OCI-LY7 (cell line): ENCODE measurements at regions not wholly inside any gene's neighbourhood (a gene's known extent, or its start where the extent isn't known, plus 50 kb on each side); places are given as distances from the start of the nearest gene placed in this dataset.

Experiments
- BruUV-seq: library from RNA; stranded (reverse); fragments of 400-500 nt; replicated peaks from 2 replicates; lab custom pipeline; 2021; lab: Mats Ljungman, UMichigan
- CTCF ChIA-PET: fragments of 300-600 bp; sonication (Branson Sonifier 250); formaldehyde crosslinking; loops from one replicate; lab custom pipeline; 2022; ENCODE audit warnings: antibody characterized with exemption; ENCODE audit not compliant: unreplicated experiment; lab: Charles Lee
- POLR2A ChIA-PET: fragments of 300-600 bp; sonication (Branson Sonifier 250); formaldehyde crosslinking; loops from one replicate; lab custom pipeline; 2022; ENCODE audit warnings: antibody characterized with exemption; lab: Charles Lee
- DNase-seq: peaks from one replicate; pipeline ENCODE4 v3.0.0-alpha.2; 2015; ENCODE audit warnings: low spot score
- H2AFZ ChIP-seq: fragments of 200-600 bp; sonication (generic), shearing (Covaris generic); 2 replicates; pipeline ENCODE4 v1.6.1; 2014; ENCODE audit warnings: mild to moderate bottlenecking, antibody characterized with exemption, low read length, moderate library complexity
- H3K27ac ChIP-seq: fragments of 200-600 bp; sonication (generic); 2 replicates; pipeline ENCODE4 v1.5.1; 2014; ENCODE audit warnings: mixed run types, low read depth, mild to moderate bottlenecking, moderate library complexity, low read length, inconsistent platforms; ENCODE audit not compliant: poor library complexity, severe bottlenecking
- H3K36me3 ChIP-seq: fragments of 200-600 bp; sonication (generic); 2 replicates; pipeline ENCODE4 v1.6.1; 2014; ENCODE audit warnings: mild to moderate bottlenecking, antibody characterized with exemption, low read length, moderate library complexity, mixed read lengths; ENCODE audit not compliant: insufficient read depth
- H3K4me1 ChIP-seq: fragments of 200-600 bp; sonication (generic); 2 replicates; pipeline ENCODE4 v1.5.1; 2014; ENCODE audit warnings: mild to moderate bottlenecking, low read length; ENCODE audit not compliant: insufficient read depth, poor library complexity, severe bottlenecking
- H3K4me2 ChIP-seq: fragments of 200-600 bp; sonication (generic); 2 replicates; pipeline ENCODE4 v1.6.1; 2014; ENCODE audit warnings: mild to moderate bottlenecking, low read length
- H3K4me3 ChIP-seq: fragments of 200-600 bp; sonication (generic); 2 replicates; pipeline ENCODE4 v1.5.1; 2014; ENCODE audit warnings: mild to moderate bottlenecking, low read depth, low read length; ENCODE audit not compliant: poor library complexity, severe bottlenecking
- H3K79me2 ChIP-seq: fragments of 200-600 bp; sonication (generic); 2 replicates; pipeline ENCODE4 v1.6.1; 2016; ENCODE audit warnings: low read depth, mild to moderate bottlenecking, low read length, moderate library complexity, mixed read lengths; ENCODE audit not compliant: insufficient read depth
- H3K9me2 ChIP-seq: fragments of 200-600 bp; sonication (generic); 2 replicates; pipeline ENCODE4 v1.6.1; 2016; ENCODE audit warnings: mild to moderate bottlenecking, low read length, mixed read lengths; ENCODE audit not compliant: insufficient read depth
- H3K9me3 ChIP-seq: fragments of 200-600 bp; sonication (generic); 2 replicates; pipeline ENCODE4 v1.6.1; 2014; ENCODE audit warnings: mild to moderate bottlenecking, mixed run types, low read length, mixed read lengths
- H4K20me1 ChIP-seq: fragments of 200-600 bp; sonication (generic); 2 replicates; pipeline ENCODE4 v1.6.1; 2014; ENCODE audit warnings: mild to moderate bottlenecking, antibody characterized with exemption, low read length, moderate library complexity, mixed read lengths; ENCODE audit not compliant: insufficient read depth
- EZH2phosphoT487 ChIP-seq: fragments of 200-600 bp; sonication (generic); IDR thresholded peaks from 2 replicates; pipeline ENCODE4 v1.6.1; 2018; ENCODE audit warnings: low read depth, borderline replicate concordance, mild to moderate bottlenecking, mixed run types, antibody characterized with exemption, low read length, moderate library complexity, mixed read lengths
- intact Hi-C: fragments of 100-400 bp; cut with micrococcal nuclease; formaldehyde crosslinking; loops from one replicate; pipeline ENCODE4 v1.10.0; 2022; ENCODE audit not compliant: unreplicated experiment
- TF ChIP-seq, protein P1 (sequence below): fragments of 200-600 bp; sonication (generic); conservative IDR thresholded peaks from 2 replicates; pipeline ENCODE4 v1.5.1; 2014; ENCODE audit warnings: mild to moderate bottlenecking, antibody characterized with exemption, low read length, moderate library complexity, mixed read lengths

GRCh38 chr21:16283516-16283915, 553.7 kb downstream of the USP25 start:
- H4K20me1 ChIP-seq: no peaks in the 10 kb centered on the region
- no peak overlapping the region for H3K4me2 ChIP-seq
- intact Hi-C loops: no loop called here
- H3K79me2 ChIP-seq: no peaks in the 10 kb centered on the region
- no peak overlapping the region for H3K27ac ChIP-seq
- no peaks in the 10 kb centered on the region for H3K36me3 ChIP-seq
- no TSS peak for BruUV-seq
- no peaks in the 10 kb centered on the region for H3K9me2 ChIP-seq
- CTCF ChIA-PET: no interaction called here
- H3K4me3 ChIP-seq: no peak overlapping the region
- POLR2A ChIA-PET: no interaction called here
- H3K9me3 ChIP-seq: no peaks in the 10 kb centered on the region
- DNase-seq: no peak
- H3K4me1 ChIP-seq: no peaks in the 10 kb centered on the region
- TF ChIP-seq EZH2phosphoT487: no peak
- TF ChIP-seq, protein P1, sequence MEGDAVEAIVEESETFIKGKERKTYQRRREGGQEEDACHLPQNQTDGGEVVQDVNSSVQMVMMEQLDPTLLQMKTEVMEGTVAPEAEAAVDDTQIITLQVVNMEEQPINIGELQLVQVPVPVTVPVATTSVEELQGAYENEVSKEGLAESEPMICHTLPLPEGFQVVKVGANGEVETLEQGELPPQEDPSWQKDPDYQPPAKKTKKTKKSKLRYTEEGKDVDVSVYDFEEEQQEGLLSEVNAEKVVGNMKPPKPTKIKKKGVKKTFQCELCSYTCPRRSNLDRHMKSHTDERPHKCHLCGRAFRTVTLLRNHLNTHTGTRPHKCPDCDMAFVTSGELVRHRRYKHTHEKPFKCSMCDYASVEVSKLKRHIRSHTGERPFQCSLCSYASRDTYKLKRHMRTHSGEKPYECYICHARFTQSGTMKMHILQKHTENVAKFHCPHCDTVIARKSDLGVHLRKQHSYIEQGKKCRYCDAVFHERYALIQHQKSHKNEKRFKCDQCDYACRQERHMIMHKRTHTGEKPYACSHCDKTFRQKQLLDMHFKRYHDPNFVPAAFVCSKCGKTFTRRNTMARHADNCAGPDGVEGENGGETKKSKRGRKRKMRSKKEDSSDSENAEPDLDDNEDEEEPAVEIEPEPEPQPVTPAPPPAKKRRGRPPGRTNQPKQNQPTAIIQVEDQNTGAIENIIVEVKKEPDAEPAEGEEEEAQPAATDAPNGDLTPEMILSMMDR: no peak
- no peak overlapping the region for H2AFZ ChIP-seq

DNA sequence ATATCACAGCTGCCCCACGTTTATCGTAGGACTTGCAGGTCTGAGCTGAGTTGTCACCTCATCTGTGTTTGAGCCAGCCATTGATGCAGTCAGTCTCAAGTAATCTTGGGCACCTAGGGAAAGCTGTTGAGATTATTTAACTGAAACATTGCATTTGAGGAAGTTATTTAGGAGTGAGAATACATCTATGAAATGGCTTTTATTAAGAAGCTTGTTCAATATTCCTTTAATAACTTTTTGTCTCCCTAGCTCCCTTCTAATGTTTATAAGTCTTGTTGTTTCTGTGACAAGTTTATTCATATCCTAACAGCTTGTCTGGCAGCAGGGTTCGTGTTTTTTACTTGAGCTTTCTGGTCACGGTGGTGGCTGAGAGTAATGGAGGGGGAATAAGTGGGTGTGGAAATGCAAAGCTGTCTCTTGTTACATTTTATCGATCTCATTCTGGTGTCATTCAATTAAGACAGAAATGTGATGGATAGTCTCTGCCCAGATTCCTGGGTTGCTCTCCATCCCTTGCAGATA, 555.9 kb downstream of the USP25 start:
- CTCF ChIA-PET: interaction anchor here (1.0 kb wide), 1 partner anchor 328 kb away, joined by 3 read pairs; no protein-coding TSS in a partner anchor

GRCh38 chr21:16287046-16287445, 557.3 kb downstream of the USP25 start:
- TF ChIP-seq EZH2phosphoT487: no peak
- TF ChIP-seq, protein P1: no peak
- no peak overlapping the region for H3K4me3 ChIP-seq
- H3K79me2 ChIP-seq: no peaks in the 10 kb centered on the region
- no peaks in the 10 kb centered on the region for H4K20me1 ChIP-seq
- ChIA-PET CTCF (no interaction called here), POLR2A (no interaction called here)
- no peaks in the 10 kb centered on the region for H3K36me3 ChIP-seq
- no peaks in the 10 kb centered on the region for H3K9me3 ChIP-seq
- no peaks in the 10 kb centered on the region for H3K4me1 ChIP-seq
- no peak for DNase-seq
- H3K4me2 ChIP-seq: no peak overlapping the region
- BruUV-seq: no TSS peak
- H3K9me2 ChIP-seq: no peaks in the 10 kb centered on the region
- intact Hi-C loops: no loop called here
- no peak overlapping the region for H2AFZ ChIP-seq
- H3K27ac ChIP-seq: no peak overlapping the region

More for the DNA sequence above, 555.9 kb downstream of the USP25 start:
- Histone ChIP-seq H3K4me3 (no peak overlapping the region), H3K4me1 (no peaks in the 10 kb centered on the region), H2AFZ (no peak overlapping the region), H3K79me2 (no peaks in the 10 kb centered on the region), H3K4me2 (no peak overlapping the region), H4K20me1 (no peaks in the 10 kb centered on the region), H3K9me3 (no peaks in the 10 kb centered on the region), H3K36me3 (no peaks in the 10 kb centered on the region), H3K27ac (no peak overlapping the region), H3K9me2 (no peaks in the 10 kb centered on the region)
- TF ChIP-seq, protein P1: no peak
- TF ChIP-seq EZH2phosphoT487: no peak
- DNase-seq: no peak
- POLR2A ChIA-PET: interaction anchor here (0.5 to 1.0 kb wide), 4 partner anchors 25 to 459 kb away, joined by 3 to 5 read pairs (median 3); no protein-coding TSS in a partner anchor
- BruUV-seq: no TSS peak
- intact Hi-C loops: no loop called here
